ENCODE measurements at regions not wholly inside any gene's neighbourhood (a gene's known extent, or its start where the extent isn't known, plus 50 kb on each side); places are given as distances from the start of the nearest gene placed in this dataset.
"Not testable (repeated sequence)": the region's sequence is repeated elsewhere in the genome, so short reads cannot be mapped to it uniquely, and the experiment has no call there.

- TF ChIP-seq ELF1 (tag; IDR thresholded peaks at IDR 0.05); POLR2AphosphoS5 (IDR thresholded peaks at IDR 0.05; ENCODE audit: control insufficient read depth, insufficient read depth, low read depth, low read length); CTCF (IDR thresholded peaks at IDR 0.05 in 2 of 3, conservative IDR thresholded peaks at IDR 0.05 in 1 of 3; ENCODE audit: insufficient read depth in 2 of 3, low read depth in 1 of 3, low read length in 3 of 3); MITF (IDR thresholded peaks at IDR 0.05); PHB2 (IDR thresholded peaks at IDR 0.05; ENCODE audit: low read depth); HEY1 (CRISPR knock-in tag; IDR thresholded peaks at IDR 0.05; ENCODE audit: borderline replicate concordance); JUNB (CRISPR knock-in tag; conservative IDR thresholded peaks at IDR 0.05); TEAD2 (tag; IDR thresholded peaks at IDR 0.05); ZFPM2 (CRISPR knock-in tag; IDR thresholded peaks at IDR 0.05): not testable (repeated sequence)
These were observed 416.2 kb downstream of the LRRC70 start for GRCh38 chr5:62994842-62995241.

All from K562 (cell line).